BJ (cell line): ENCODE measurements at regions not wholly inside any gene's neighbourhood (a gene's known extent, or its start where the extent isn't known, plus 50 kb on each side); places are given as distances from the start of the nearest gene placed in this dataset.

ENCODE experiments used
- CTCF ChIA-PET: fragments of 350-600 bp; formaldehyde crosslinking; extraction: SDS; loops from one replicate; lab custom pipeline; 2021; ENCODE audit warnings: antibody characterized with exemption, inconsistent platforms; lab: Yijun Ruan, JAX
- POLR2A ChIA-PET: fragments of 300-600 bp; sonication (Branson Sonifier 250); formaldehyde crosslinking; extraction: SDS; loops from one replicate; lab custom pipeline; 2021; ENCODE audit warnings: antibody characterized with exemption; lab: Charles Lee
- DNase-seq: peaks from one replicate; pipeline ENCODE4 v3.0.0-alpha.2; 2011; ENCODE audit warnings: low read depth
- H3K27me3 ChIP-seq: 2 replicates; pipeline ENCODE4 v1.6.0; 2011; ENCODE audit warnings: low read length; ENCODE audit not compliant: control insufficient read depth, insufficient read depth
- H3K36me3 ChIP-seq: 2 replicates; pipeline ENCODE4 v1.5.1; 2011; ENCODE audit warnings: low read length; ENCODE audit not compliant: control insufficient read depth, insufficient read depth
- H3K4me3 ChIP-seq: 2 replicates; pipeline ENCODE4 v1.5.1; 2011; ENCODE audit warnings: low read depth, mild to moderate bottlenecking, control low read depth, low read length
- CTCF ChIP-seq: IDR thresholded peaks from 2 replicates; pipeline ENCODE4 v1.5.1; 2011; ENCODE audit warnings: low read depth, mild to moderate bottlenecking, control low read depth, inconsistent platforms, low read length, moderate library complexity; ENCODE audit not compliant: insufficient read depth

GRCh38 chr2:129490641-129491040 is 488.8 kb upstream of the RAB6C start:
- Histone ChIP-seq H3K4me3 (no peak overlapping the region), H3K36me3 (no peaks in the 10 kb centered on the region), H3K27me3 (no peaks in the 10 kb centered on the region)
- DNase-seq = no peak
- POLR2A ChIA-PET = no interaction called here
- no peak for TF ChIP-seq CTCF
- CTCF ChIA-PET = no interaction called here

DNA sequence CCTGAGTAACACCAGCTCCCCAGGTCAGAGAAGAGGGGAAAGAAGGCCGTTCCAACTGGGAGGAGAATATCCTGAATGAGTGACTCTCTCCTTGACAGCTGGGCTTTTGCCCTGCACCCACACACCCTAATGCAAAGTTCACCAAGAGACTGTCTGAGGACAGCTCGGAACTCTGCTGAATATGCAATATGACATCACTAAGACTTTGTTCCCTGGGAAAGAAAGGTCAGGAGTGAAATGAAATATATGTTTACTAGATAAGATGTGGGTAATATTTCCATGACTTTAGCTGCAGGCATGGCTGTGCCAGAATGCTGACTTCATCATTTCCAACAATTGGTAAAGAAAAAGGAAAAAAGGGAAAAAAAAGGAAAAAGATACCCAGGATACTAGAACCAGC is 488.2 kb upstream of the RAB6C start:
- no peaks in the 10 kb centered on the region for H3K36me3 ChIP-seq
- no peaks in the 10 kb centered on the region for H3K27me3 ChIP-seq
- POLR2A ChIA-PET = no interaction called here
- TF ChIP-seq CTCF = no peak
- DNase-seq = no peak
- H3K4me3 ChIP-seq = no peak overlapping the region
- CTCF ChIA-PET = no interaction called here

DNA sequence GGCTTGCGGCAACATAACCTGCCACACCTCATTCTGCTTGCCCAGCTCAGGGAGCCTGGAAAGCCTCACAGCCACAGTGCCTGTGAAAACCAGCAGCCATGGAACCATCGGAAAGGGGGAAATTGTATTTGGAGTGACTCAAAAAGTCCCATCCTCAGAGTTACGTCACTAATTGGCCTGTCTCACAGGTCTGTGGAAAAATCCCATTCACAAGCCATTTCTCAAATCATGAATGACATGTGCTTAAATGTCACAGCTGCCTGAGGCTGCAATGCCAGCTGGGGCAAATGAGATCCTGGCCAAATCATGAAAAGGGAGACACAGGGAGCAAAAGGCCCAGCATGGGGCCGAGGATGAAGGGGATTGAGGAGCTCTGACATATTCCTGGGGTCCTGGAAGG is 486.9 kb upstream of the RAB6C start:
- POLR2A ChIA-PET = no interaction called here

DNA sequence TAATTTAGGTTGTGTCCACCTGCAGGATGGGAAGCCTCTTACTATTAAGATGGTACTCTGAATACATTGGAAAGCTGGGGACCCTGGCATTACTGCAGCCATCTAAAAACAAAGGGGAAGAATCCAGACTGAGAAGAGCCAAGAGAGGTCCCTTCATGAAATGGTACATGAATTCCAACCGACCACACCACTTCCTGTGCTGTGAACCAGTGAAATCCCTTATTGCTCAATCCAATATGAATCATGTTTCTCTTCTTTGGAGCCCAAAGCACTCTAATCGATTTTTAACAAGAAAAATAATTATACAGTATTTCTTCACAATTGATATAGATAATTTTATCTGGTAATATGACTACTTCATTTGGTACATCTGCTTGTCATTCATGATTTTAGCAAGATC is 479.7 kb upstream of the RAB6C start:
- POLR2A ChIA-PET = no interaction called here
- Histone ChIP-seq H3K4me3 (no peak overlapping the region), H3K36me3 (no peaks in the 10 kb centered on the region), H3K27me3 (no peaks in the 10 kb centered on the region)
- CTCF ChIA-PET = no interaction called here
- DNase-seq = no peak
- TF ChIP-seq CTCF = no peak

More for the DNA sequence above, 486.9 kb upstream of the RAB6C start:
- Histone ChIP-seq H3K27me3 (no peaks in the 10 kb centered on the region), H3K36me3 (no peaks in the 10 kb centered on the region), H3K4me3 (no peak overlapping the region)
- CTCF ChIA-PET = no interaction called here
- TF ChIP-seq CTCF = no peak
- DNase-seq = no peak

DNA sequence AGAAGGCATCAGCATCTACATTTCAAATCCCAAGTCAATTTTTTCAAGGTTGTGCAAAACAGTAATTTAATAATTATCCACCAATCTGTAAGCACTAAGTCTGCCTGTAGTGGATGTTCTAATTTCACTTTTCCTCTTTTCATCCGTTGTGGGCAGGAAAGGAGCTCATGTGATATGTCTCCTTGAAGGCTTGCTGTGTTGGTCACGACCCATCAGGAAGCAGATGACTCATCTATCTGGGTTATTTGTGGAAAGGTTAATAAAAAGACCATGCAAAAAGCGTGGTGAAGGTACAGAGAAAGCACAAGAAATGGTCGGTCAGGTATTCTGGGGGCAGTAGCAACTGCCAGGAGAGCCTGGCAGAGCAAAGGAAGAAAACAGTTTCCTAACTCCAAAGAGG is 476.7 kb upstream of the RAB6C start:
- no peak for DNase-seq
- Histone ChIP-seq H3K27me3 (no peaks in the 10 kb centered on the region), H3K36me3 (no peaks in the 10 kb centered on the region), H3K4me3 (no peak overlapping the region)
- POLR2A ChIA-PET = no interaction called here
- CTCF ChIA-PET = no interaction called here
- TF ChIP-seq CTCF = no peak

- no peaks in the 10 kb centered on the region for H3K27me3 ChIP-seq
- no peak overlapping the region for H3K4me3 ChIP-seq
- TF ChIP-seq CTCF = no peak
- H3K36me3 ChIP-seq = no peaks in the 10 kb centered on the region
- DNase-seq = no peak
- CTCF ChIA-PET = no interaction called here
- POLR2A ChIA-PET = no interaction called here
Observed at GRCh38 chr2:129504646-129505045, 474.8 kb upstream of the RAB6C start.
